RCC 7860 (cell line): ENCODE measurements at regions not wholly inside any gene's neighbourhood (a gene's known extent, or its start where the extent isn't known, plus 50 kb on each side); places are given as distances from the start of the nearest gene placed in this dataset.
A peak's percentile ranks its signal among the peaks of the same experiment; 100 is the strongest.

Experiments used
- DNase-seq: peaks from one replicate; pipeline ENCODE4 v3.0.0-alpha.2; 2015; ENCODE audit warnings: low spot score
- FAIRE-seq: peaks from 2 replicates; lab custom pipeline; 2012; peaks lifted over from hg19 to GRCh38; lab: Jason Lieb, UNC

DNA sequence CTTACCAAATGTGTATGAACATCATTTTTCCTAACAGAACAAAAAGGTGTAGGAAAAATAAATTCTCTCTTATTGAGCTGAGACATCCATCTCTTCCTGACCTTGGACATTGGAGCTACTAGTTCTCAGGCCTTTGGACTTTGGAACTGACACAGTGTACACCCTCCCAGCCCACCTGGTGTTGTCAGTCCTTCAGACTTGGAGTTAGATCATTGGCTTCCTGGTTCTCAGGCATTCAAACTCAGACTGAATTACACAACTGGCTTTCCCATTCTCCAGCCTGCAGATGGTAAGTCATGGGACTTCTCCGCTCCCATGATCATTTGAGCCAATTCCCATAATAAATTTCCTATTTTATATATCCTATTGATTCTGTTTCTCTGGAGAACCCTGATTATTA lies 84.8 kb upstream of the EDNRA start:
- no peak for DNase-seq
- FAIRE-seq = no peak

DNA sequence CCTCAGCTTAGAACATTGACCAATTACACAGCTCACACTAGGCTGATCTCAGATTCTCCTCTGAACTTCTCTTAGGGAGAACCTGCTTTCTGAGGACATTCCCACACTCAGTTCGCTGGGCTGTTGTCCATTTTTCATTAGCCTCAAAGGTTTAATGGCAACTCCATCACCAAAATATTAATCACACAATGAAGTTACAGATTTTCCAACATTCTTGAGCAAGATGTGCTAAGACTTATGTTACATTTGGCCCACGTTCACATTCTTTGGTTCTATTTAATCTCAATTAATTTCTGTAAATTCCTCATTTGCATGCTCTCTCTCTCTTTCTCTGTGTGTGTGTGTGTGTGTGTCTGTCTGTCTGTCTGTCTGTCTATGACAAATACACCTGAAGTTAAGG lies 82.3 kb upstream of the EDNRA start:
- DNase-seq (no peak), FAIRE-seq (no peak)

DNA sequence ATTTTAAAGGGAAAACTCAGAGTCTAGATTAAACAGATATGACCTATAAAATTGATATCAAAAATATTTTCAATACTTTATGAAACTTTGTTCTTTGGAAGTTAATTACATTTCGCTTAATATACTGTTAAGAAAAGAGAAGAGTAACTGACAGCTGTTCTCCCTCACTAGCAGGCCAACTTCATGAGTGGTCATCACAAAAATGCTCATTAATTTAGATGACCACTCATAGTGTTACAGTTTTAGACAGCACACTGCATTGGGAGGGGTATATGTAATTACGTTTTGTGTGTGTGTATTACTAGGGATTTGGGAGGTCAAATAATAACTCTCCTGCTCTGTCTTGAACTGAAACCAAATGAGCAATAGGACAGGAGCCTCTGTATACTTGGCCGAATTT lies 80.2 kb upstream of the EDNRA start:
- no peak for FAIRE-seq
- no peak for DNase-seq

DNA sequence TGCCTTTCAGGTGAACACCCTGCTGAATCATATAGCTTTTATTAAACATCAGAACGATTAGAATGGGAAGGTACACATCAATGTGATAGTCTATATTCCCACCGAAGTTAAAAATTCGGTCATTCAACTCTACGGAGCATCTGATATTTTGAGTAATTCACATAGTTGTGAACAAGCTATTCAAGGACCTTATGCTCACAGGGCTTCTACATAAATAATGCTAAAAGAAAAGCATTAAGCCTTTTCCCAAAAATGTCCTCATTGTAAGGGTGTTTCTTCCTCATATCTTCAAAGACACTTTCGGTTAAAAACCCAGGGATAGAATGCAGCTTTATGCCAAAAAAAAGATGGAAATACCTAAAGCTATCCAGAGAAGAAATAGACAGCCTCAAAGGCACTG lies 79.7 kb upstream of the EDNRA start:
- FAIRE-seq (no peak), DNase-seq (no peak)

DNA sequence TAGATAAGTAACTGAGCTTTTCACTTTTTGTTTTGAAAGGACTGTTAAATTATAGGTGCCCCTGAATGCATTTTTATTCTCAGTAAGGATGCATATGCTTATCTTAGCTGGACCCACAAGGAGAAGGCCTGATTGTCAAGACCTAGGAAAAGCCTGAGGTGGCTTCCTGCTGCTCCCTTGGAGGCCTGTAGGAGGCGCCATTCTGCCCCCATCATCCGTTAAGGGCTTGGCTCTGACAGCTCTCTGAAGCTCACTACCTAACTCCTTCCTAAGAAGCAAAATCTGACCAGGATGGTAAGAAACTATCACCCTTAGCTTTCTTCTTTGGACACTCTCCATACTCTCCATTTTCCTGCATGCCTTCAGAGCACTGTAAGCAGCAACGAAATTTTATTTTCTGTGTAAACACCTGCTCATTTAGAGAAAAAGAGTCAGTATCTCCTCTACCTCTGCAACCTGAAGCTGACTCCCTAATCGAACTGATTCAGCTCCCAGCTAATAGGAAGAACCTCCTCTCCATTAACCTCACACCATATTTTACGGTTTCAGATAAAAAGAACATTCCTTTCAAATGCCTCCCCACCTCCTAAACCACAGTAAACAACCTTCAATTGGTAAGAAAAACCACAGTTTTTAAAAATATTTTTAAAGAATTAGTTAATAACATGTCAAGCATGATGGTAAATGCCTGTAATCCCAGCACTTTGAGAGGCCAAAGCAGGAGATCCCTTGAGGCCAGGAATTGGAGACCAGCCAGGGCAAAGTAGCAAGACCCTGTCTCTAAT lies 73.4 kb upstream of the EDNRA start:
- DNase-seq (no peak), FAIRE-seq (no peak)

DNA sequence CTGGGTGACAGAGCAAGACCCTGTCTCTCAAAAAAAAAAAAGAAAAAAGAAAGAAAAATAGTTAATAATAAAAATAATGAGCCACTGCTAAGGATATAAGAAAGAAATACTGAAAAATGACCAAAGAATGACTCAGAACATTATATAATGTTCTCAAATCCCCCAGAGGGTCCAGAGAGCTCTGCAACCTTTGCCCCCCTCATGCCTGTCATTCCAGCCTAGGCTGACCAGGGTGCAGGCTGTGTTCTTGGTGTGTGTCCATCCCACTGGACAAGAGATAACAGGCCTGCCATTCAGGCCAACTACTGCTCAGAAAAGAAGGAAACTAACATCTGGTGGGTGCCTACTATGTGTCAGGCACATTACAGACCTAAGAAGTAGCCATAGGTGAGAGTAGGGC lies 72.7 kb upstream of the EDNRA start:
- FAIRE-seq (no peak), DNase-seq (no peak)

DNA sequence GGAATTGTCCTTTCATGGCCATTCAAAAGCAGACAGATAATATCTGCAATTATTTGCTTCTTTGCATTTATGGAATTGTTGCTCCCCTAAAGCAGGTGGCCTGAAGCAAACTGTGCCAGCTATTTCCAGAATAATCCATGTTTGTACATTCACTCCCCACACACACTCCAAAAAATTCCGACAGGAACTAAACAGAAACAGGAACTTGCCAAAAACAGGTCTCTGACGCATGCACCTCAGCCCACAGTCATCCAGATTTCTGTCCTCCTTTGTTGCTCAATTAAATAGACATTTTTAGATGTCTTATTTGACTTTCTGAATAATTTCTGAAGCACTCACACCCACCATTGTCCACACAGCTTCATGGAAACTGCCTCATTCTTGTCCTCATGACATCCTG lies 71.5 kb upstream of the EDNRA start:
- FAIRE-seq (no peak), DNase-seq (no peak)

DNA sequence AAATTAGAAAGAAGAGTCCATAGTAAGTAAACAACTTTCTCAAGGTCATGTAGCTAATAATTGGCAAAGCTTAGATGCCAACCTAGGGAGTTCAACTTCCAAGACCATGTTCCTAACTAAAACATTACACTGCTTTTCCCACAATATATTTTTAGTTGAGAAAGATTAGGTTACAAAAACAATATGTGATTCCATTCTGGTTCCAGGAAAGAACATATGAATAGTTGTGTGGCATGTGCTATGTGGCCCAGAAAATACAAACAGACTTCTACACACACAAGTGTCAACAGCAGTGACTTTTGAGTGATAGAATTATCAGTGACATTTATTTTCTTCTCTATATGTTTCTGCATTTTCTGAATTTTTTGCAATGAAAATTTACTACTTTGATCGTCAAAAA lies 62.7 kb upstream of the EDNRA start:
- FAIRE-seq (no peak), DNase-seq (no peak)

DNA sequence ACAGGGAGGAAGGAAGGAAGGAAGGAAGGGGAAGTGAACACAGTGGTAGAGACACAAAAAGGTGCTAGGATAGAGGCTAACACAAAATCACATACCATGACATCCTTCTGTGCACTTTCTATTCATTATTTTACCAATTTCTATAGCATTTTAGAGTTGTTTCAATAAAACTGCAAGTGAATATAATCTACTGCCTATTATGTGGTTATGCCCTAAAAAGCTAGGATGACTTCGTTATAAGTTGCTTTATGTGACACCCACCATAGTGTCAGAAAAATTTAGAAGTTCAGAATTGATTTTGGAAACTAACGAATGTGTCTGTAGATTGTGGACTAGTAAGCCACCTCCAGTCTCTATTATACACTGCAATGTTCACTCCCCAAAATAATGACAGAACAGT lies 59.4 kb upstream of the EDNRA start:
- DNase-seq (no peak), FAIRE-seq (no peak)

DNA sequence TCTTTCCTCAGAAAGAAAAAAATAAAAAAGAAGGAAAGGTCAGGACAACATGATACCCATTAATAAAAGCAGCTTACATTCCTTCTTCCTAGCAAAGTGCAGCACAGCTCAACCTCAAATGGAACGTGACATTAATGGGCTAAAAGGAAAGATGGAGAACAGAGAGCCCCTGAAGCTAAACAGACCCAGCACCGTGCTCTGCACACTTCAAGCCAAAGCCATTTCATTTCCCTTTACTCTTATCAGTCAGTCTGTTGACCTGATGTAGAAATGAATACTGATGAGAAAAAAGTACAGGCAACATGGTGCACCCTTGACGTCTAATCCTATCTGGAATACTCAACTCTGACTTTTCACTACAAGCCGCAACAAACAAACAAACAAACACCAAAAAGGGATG lies 57.7 kb upstream of the EDNRA start:
- no peak for FAIRE-seq
- no peak for DNase-seq

DNA sequence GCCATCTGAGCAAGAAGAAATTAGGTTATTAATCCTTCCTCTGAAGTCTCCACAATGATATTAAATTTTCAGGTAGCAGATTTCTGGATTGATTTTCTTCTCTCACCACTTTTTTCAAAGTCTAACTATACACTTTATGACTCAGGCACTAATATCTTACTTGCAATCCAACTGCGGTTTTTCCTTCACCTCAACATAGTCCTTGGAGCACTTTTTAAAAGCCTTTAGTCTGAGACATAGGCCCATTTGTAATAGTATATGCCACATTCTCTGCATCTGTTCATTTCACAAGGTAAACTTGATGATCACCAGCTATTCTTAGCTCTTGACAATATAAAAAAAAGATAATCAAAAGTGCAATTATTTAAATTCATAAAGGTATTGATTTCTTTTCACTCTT lies 55.9 kb upstream of the EDNRA start:
- FAIRE-seq (peak; percentile 87), DNase-seq (peak; percentile 60)

DNA sequence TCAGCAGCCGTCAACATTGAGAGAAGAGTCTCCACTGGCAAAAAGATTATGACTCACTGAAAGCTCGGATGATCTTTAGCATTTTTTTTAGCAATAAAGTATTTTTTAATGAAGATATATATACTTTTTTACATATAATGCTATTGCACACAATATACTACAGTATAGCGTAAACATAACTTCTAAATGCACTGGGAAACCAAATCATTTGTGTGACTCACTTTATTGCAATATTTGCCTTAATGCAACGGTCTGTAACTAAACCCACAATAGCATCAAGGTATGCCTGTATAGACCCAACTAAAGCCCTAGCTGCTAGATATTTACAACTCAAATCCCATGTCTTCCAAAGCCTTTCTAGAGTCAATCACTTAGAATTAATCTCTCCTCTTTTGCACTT lies 52.3 kb upstream of the EDNRA start:
- FAIRE-seq (no peak), DNase-seq (peak; percentile 5)

DNA sequence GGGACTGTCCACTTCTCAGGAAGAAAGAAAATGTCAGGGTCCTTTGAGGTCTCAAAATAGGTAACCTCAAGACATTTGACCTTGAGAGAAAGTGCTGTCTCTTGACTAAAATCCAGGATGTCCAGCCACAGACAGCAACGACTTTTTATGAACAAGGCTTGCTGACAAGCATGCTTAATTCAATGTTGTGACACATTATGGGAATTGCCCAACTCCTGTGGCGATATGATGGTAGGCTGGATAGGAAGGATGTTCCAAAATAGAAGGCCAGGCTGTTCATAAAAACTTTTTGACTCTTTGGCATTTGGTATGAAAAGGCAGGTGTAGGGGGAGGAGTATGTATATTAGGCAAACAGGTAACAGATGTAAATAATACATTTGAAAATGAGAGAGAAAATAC lies 50.8 kb upstream of the EDNRA start:
- FAIRE-seq (no peak), DNase-seq (no peak)
